C4-2B (cell line): ENCODE measurements at regions not wholly inside any gene's neighbourhood (a gene's known extent, or its start where the extent isn't known, plus 50 kb on each side); places are given as distances from the start of the nearest gene placed in this dataset.

Experiments
- H3K27ac ChIP-seq: fragments of 450-650 bp; 2 replicates; pipeline ENCODE4 v1.5.1; 2017
- ZFX ChIP-seq: fragments of 450-650 bp; IDR thresholded peaks from 2 replicates; pipeline ENCODE4 v1.6.1; 2017
- TF ChIP-seq, protein P1 (sequence below): fragments of 450-650 bp; conservative IDR thresholded peaks from 2 replicates; pipeline ENCODE4 v1.5.1; 2017; ENCODE audit warnings: mild to moderate bottlenecking

DNA sequence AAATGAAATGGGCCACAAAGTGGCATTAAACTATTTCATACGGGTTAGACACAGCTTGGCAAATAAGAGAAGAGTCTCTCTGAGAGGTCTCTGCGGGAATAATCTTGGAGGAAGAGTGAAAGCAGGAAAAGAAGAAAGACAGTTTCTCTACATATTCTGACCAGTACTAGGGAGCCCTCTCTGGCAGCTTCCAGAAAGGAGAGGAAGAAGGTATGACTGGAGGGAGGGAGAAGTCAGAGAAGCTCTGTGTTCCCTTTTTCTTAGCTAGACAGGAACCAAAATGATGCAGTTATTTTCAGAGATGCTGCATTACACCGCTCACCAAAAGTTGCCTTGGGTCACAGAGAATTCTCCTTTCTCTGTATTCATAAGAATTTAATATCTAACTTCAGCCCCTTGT is 382.1 kb downstream of the KCNA4 start:
- TF ChIP-seq, protein P1, sequence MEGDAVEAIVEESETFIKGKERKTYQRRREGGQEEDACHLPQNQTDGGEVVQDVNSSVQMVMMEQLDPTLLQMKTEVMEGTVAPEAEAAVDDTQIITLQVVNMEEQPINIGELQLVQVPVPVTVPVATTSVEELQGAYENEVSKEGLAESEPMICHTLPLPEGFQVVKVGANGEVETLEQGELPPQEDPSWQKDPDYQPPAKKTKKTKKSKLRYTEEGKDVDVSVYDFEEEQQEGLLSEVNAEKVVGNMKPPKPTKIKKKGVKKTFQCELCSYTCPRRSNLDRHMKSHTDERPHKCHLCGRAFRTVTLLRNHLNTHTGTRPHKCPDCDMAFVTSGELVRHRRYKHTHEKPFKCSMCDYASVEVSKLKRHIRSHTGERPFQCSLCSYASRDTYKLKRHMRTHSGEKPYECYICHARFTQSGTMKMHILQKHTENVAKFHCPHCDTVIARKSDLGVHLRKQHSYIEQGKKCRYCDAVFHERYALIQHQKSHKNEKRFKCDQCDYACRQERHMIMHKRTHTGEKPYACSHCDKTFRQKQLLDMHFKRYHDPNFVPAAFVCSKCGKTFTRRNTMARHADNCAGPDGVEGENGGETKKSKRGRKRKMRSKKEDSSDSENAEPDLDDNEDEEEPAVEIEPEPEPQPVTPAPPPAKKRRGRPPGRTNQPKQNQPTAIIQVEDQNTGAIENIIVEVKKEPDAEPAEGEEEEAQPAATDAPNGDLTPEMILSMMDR, result no peak
- TF ChIP-seq ZFX, result no peak
- H3K27ac ChIP-seq, result no peak overlapping the region

DNA sequence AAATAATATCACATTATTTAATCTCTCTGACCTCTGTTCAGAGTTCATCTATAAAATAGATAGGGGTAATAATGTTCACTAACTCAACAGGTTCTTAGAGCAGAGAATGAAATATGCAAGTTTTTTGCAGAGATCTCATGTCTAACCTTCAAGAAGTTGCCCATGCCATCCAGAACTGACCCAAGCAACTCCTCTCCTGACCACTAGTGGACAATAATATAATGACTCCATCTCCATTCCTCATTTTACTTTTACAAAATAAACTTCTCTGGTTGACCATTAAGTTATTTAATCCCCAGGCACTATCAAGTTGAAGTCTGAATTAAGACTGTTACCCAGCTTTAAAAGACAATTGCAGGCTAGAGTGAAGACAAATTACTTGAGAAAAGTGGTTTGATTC is 382.6 kb downstream of the KCNA4 start:
- TF ChIP-seq, protein P1, result peak; percentile 44
- no peak for TF ChIP-seq ZFX
- no peak overlapping the region for H3K27ac ChIP-seq

DNA sequence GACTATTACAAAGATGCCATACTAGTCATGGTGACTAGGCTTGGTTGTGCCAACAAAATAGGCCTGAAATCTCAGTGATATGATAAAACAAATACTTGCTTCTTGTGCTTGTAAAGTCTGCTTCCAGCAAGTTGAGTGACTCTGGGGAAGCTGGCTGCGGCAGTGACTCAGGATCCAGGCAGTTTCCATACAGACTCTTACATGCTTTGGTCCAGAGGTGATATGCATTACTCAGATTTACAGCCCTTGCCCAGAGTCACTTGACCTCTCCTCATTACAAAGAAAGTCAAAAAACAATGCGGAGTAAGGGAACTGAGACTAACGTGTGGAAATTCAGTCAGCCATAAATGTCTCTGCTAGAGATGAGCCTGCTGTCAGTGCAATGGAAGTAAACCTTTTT is 387.5 kb downstream of the KCNA4 start:
- no peak overlapping the region for H3K27ac ChIP-seq
- no peak for TF ChIP-seq ZFX
- TF ChIP-seq, protein P1, result no peak

DNA sequence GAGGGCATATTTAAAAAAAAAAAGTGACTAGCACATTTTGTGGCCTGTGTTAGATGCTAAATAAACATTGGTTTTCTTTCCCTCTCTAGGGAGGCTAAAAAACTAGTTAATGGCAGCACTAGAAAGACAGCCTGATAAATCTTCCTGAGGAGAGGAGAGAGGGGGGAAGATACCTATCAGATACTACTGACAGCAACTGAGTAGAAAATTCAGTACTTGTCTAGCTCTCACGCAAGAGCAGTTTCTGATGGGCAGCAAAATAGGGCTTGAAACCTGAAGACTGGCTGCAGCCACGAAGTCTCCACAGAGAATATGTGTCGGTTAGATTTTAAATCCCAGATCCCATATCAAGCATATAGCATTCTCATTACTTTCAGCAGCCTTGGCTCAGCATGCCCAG is 388.2 kb downstream of the KCNA4 start:
- TF ChIP-seq, protein P1, result no peak
- no peak for TF ChIP-seq ZFX
- H3K27ac ChIP-seq, result no peak overlapping the region

DNA sequence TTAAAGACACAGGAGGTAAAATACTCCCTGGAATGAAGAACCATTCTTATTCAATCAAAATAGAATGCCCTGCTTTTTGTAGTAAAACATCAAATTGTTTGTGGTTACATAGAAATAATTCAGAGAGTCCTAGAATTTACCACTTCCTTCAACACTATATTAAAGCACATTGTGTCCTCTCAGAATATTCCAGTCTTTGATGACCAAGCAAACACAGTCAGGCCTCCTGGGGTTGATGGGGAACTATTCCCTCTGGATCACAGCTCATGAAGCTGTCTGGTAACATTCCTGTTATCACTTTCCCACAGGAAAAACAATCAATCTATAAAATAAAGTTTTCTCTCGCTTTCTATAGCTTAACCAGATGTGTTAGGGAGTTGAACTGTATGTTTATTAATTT is 389.3 kb downstream of the KCNA4 start:
- TF ChIP-seq ZFX, result no peak
- TF ChIP-seq, protein P1, result no peak
- H3K27ac ChIP-seq, result no peak overlapping the region

DNA sequence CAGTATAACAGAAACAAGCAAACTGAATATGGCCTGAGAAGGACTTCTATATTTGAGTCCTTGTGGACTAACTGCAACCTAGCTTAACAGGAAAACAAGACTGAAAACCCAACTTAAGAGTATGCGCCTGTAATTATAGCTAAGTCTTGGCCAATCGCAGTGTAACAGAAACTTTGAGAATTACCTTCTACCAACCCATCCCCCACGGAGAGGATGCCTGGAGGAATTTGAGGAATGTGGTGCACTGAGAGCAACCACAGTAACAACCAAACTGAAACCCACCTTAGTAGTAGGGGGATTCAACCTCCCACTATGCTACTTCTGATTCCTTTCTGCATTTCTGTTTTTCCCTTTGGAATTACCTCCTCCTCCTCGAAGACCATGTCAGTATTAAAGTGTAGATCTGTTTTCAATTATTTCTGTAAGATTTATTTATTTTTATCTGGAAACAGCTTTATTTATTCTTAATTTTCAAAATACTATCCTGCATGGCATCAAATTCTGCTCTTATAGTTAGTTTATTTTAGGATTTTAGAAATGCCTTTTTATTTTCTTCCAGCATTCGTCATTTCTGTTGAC is 393.6 kb downstream of the KCNA4 start:
- no peak overlapping the region for H3K27ac ChIP-seq
- TF ChIP-seq, protein P1, result no peak
- TF ChIP-seq ZFX, result no peak

DNA sequence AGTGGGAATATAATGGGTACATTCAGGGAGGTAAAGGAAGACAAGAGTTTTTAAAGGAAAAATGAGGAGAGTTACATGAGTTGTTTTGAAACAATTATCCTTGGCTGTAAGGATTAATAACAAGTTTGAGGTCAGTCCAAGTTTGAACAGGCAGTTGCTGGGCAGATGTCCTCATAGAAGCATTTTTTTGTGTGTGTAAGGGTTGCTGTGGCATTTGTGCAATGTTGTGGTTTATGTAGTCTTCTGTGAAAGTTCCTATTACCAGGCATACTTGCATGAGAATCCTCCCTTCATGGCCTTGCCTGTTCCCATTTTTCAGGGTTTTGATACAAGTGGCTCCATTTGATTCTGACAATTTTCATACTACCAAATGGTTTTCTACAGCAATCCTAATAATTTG is 400.2 kb downstream of the KCNA4 start:
- H3K27ac ChIP-seq, result no peak overlapping the region
- TF ChIP-seq ZFX, result no peak
- TF ChIP-seq, protein P1, result no peak
